WTC11 (cell line): ENCODE measurements at regions not wholly inside any gene's neighbourhood (a gene's known extent, or its start where the extent isn't known, plus 50 kb on each side); places are given as distances from the start of the nearest gene placed in this dataset.

ENCODE experiments used
- ATAC-seq: fragments of 200-7000 bp; cut with Tn5 transposase; 2 replicates; pipeline ENCODE4 v1.10.0; 2021; ENCODE audit warnings: mild to moderate bottlenecking, moderate library complexity
- CTCF ChIA-PET: fragments of 300-600 bp; sonication (Branson Sonifier 250); formaldehyde crosslinking; loops from one replicate; lab custom pipeline; 2021; ENCODE audit warnings: antibody characterized with exemption; lab: Charles Lee
- POLR2A ChIA-PET: fragments of 350-600 bp; sonication (Branson Sonifier 250); formaldehyde crosslinking; loops from one replicate; lab custom pipeline; 2021; ENCODE audit warnings: antibody characterized with exemption; lab: Charles Lee
- DNase-seq: peaks from one replicate; pipeline ENCODE4 v3.0.0; 2021; ENCODE audit warnings: low spot score
- H3K27ac Mint-ChIP-seq: 2 replicates; pipeline ENCODE4 v1.8.0; 2021; ENCODE audit warnings: mixed read lengths
- H3K27me3 Mint-ChIP-seq: 2 replicates; pipeline ENCODE4 v1.8.0; 2021; ENCODE audit warnings: low read depth, mild to moderate bottlenecking, moderate library complexity, mixed read lengths
- H3K36me3 Mint-ChIP-seq: 2 replicates; pipeline ENCODE4 v1.8.0; 2021; ENCODE audit warnings: mixed read lengths
- H3K4me1 Mint-ChIP-seq: 2 replicates; pipeline ENCODE4 v1.8.0; 2022; ENCODE audit warnings: mixed read lengths
- H3K4me3 Mint-ChIP-seq: 2 replicates; pipeline ENCODE4 v1.8.0; 2021; ENCODE audit warnings: mild to moderate bottlenecking, moderate library complexity, mixed read lengths
- H3K9me3 Mint-ChIP-seq: 2 replicates; pipeline ENCODE4 v1.8.0; 2021; ENCODE audit warnings: mixed read lengths
- CDX4 ChIP-seq: fragments of 250-450 bp; sonication (Bioruptor Pico); IDR thresholded peaks from 2 replicates; pipeline ENCODE4 v1.9.0; 2021; ENCODE audit warnings: moderate library complexity, mild to moderate bottlenecking, inconsistent platforms, borderline replicate concordance
- CREM ChIP-seq: sonication (generic); formaldehyde crosslinking; IDR thresholded peaks from 2 replicates; pipeline ENCODE4 v1.8.1; 2022; ENCODE audit warnings: mild to moderate bottlenecking, missing genetic modification reagents, moderate library complexity
- FOXP1 ChIP-seq: sonication (generic); formaldehyde crosslinking; IDR thresholded peaks from 2 replicates; pipeline ENCODE4 v1.8.0; 2022; ENCODE audit warnings: missing genetic modification reagents, mild to moderate bottlenecking, moderate library complexity, borderline replicate concordance
- MXD4 ChIP-seq: fragments of 250-450 bp; sonication (Bioruptor Pico); IDR thresholded peaks from 2 replicates; pipeline ENCODE4 v1.8.0; 2021; ENCODE audit warnings: mild to moderate bottlenecking, moderate library complexity, borderline replicate concordance
- NFE2L1 ChIP-seq: sonication (generic); formaldehyde crosslinking; IDR thresholded peaks from 2 replicates; pipeline ENCODE4 v1.8.1; 2023; ENCODE audit warnings: missing genetic modification reagents
- PRRX2 ChIP-seq: fragments of 250-450 bp; sonication (Bioruptor Pico); IDR thresholded peaks from 2 replicates; pipeline ENCODE4 v1.8.0; 2021; ENCODE audit warnings: mild to moderate bottlenecking
- TCF7 ChIP-seq: sonication (generic); formaldehyde crosslinking; IDR thresholded peaks from 2 replicates; pipeline ENCODE4 v1.8.0; 2022; ENCODE audit warnings: mild to moderate bottlenecking, low read depth, missing genetic modification reagents, moderate library complexity
- ZBTB21 ChIP-seq: sonication (generic); formaldehyde crosslinking; IDR thresholded peaks from 2 replicates; pipeline ENCODE4 v1.8.1; 2023; ENCODE audit warnings: mild to moderate bottlenecking, missing genetic modification reagents, borderline replicate concordance
- ZMAT4 ChIP-seq: fragments of 250-450 bp; sonication (Bioruptor Pico); IDR thresholded peaks from 2 replicates; pipeline ENCODE4 v1.9.0; 2021; ENCODE audit warnings: mild to moderate bottlenecking
- ZNF425 ChIP-seq: fragments of 250-450 bp; sonication (Bioruptor Pico); conservative IDR thresholded peaks from 2 replicates; pipeline ENCODE4 v1.9.0; 2021; ENCODE audit warnings: mild to moderate bottlenecking
- TF ChIP-seq, protein P1 (sequence below): sonication (generic); formaldehyde crosslinking; IDR thresholded peaks from 2 replicates; pipeline ENCODE4 v1.8.0; 2022; ENCODE audit warnings: mild to moderate bottlenecking, missing genetic modification reagents
- TF ChIP-seq, protein P2 (sequence below): fragments of 250-450 bp; sonication (Bioruptor Pico); IDR thresholded peaks from 2 replicates; pipeline ENCODE4 v2.1.2; 2022; ENCODE audit warnings: mild to moderate bottlenecking, moderate library complexity
- TF ChIP-seq, protein P3 (sequence below): sonication (generic); formaldehyde crosslinking; IDR thresholded peaks from 2 replicates; pipeline ENCODE4 v1.8.0; 2023; ENCODE audit warnings: missing genetic modification reagents, mild to moderate bottlenecking, borderline replicate concordance
- TF ChIP-seq, protein P4 (sequence below): sonication (generic); formaldehyde crosslinking; IDR thresholded peaks from 2 replicates; pipeline ENCODE4 v1.8.0; 2022; ENCODE audit warnings: mild to moderate bottlenecking, missing genetic modification reagents
- TF ChIP-seq, protein P5 (sequence below): fragments of 200-600 bp; IDR thresholded peaks from 2 replicates; pipeline ENCODE4 v1.8.0; 2022; ENCODE audit warnings: antibody characterized with exemption
- TF ChIP-seq, protein P6 (sequence below): sonication (generic); formaldehyde crosslinking; IDR thresholded peaks from 2 replicates; pipeline ENCODE4 v1.8.0; 2022; ENCODE audit warnings: mild to moderate bottlenecking, missing genetic modification reagents

GRCh38 chr1:195030793-195031192 lies 1577.4 kb downstream of the KCNT2 start:
- ATAC-seq (no peak), DNase-seq (no peak)
- ChIA-PET POLR2A (no interaction called here), CTCF (no interaction called here)
- Mint-ChIP-seq H3K9me3 (no peaks in the 10 kb centered on the region), H3K36me3 (no peaks in the 10 kb centered on the region), H3K27ac (no peak overlapping the region), H3K27me3 (no peaks in the 10 kb centered on the region), H3K4me3 (no peak overlapping the region), H3K4me1 (no peaks in the 10 kb centered on the region)
- TF ChIP-seq MXD4 (no peak), TCF7 (CRISPR knock-in tag) (no peak), ZMAT4 (no peak), CREM (CRISPR knock-in tag) (no peak), CDX4 (CRISPR knock-in tag) (no peak), FOXP1 (no peak)
- TF ChIP-seq, protein P1, sequence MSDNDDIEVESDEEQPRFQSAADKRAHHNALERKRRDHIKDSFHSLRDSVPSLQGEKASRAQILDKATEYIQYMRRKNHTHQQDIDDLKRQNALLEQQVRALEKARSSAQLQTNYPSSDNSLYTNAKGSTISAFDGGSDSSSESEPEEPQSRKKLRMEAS: no peak
- TF ChIP-seq, protein P2, sequence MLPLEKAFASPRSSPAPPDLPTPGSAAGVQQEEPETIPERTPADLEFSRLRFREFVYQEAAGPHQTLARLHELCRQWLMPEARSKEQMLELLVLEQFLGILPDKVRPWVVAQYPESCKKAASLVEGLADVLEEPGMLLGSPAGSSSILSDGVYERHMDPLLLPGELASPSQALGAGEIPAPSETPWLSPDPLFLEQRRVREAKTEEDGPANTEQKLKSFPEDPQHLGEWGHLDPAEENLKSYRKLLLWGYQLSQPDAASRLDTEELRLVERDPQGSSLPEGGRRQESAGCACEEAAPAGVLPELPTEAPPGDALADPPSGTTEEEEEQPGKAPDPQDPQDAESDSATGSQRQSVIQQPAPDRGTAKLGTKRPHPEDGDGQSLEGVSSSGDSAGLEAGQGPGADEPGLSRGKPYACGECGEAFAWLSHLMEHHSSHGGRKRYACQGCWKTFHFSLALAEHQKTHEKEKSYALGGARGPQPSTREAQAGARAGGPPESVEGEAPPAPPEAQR (CRISPR knock-in tag): no peak
- TF ChIP-seq, protein P3, sequence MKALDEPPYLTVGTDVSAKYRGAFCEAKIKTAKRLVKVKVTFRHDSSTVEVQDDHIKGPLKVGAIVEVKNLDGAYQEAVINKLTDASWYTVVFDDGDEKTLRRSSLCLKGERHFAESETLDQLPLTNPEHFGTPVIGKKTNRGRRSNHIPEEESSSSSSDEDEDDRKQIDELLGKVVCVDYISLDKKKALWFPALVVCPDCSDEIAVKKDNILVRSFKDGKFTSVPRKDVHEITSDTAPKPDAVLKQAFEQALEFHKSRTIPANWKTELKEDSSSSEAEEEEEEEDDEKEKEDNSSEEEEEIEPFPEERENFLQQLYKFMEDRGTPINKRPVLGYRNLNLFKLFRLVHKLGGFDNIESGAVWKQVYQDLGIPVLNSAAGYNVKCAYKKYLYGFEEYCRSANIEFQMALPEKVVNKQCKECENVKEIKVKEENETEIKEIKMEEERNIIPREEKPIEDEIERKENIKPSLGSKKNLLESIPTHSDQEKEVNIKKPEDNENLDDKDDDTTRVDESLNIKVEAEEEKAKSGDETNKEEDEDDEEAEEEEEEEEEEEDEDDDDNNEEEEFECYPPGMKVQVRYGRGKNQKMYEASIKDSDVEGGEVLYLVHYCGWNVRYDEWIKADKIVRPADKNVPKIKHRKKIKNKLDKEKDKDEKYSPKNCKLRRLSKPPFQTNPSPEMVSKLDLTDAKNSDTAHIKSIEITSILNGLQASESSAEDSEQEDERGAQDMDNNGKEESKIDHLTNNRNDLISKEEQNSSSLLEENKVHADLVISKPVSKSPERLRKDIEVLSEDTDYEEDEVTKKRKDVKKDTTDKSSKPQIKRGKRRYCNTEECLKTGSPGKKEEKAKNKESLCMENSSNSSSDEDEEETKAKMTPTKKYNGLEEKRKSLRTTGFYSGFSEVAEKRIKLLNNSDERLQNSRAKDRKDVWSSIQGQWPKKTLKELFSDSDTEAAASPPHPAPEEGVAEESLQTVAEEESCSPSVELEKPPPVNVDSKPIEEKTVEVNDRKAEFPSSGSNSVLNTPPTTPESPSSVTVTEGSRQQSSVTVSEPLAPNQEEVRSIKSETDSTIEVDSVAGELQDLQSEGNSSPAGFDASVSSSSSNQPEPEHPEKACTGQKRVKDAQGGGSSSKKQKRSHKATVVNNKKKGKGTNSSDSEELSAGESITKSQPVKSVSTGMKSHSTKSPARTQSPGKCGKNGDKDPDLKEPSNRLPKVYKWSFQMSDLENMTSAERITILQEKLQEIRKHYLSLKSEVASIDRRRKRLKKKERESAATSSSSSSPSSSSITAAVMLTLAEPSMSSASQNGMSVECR (CRISPR knock-in tag): no peak
- TF ChIP-seq, protein P4, sequence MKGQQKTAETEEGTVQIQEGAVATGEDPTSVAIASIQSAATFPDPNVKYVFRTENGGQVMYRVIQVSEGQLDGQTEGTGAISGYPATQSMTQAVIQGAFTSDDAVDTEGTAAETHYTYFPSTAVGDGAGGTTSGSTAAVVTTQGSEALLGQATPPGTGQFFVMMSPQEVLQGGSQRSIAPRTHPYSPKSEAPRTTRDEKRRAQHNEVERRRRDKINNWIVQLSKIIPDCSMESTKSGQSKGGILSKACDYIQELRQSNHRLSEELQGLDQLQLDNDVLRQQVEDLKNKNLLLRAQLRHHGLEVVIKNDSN (CRISPR knock-in tag): no peak

GRCh38 chr1:195026792-195027191 lies 1581.4 kb downstream of the KCNT2 start:
- H3K4me3 Mint-ChIP-seq: no peak overlapping the region
- H3K27me3 Mint-ChIP-seq: no peaks in the 10 kb centered on the region
- H3K4me1 Mint-ChIP-seq: peaks cover 2% of the 10 kb centered on the region
- ATAC-seq: no peak
- ChIA-PET CTCF (no interaction called here), POLR2A (no interaction called here)
- no peaks in the 10 kb centered on the region for H3K36me3 Mint-ChIP-seq
- TF ChIP-seq ZBTB21 (no peak), ZNF425 (CRISPR knock-in tag) (no peak), PRRX2 (CRISPR knock-in tag) (no peak), NFE2L1 (no peak)
- TF ChIP-seq, protein P5, sequence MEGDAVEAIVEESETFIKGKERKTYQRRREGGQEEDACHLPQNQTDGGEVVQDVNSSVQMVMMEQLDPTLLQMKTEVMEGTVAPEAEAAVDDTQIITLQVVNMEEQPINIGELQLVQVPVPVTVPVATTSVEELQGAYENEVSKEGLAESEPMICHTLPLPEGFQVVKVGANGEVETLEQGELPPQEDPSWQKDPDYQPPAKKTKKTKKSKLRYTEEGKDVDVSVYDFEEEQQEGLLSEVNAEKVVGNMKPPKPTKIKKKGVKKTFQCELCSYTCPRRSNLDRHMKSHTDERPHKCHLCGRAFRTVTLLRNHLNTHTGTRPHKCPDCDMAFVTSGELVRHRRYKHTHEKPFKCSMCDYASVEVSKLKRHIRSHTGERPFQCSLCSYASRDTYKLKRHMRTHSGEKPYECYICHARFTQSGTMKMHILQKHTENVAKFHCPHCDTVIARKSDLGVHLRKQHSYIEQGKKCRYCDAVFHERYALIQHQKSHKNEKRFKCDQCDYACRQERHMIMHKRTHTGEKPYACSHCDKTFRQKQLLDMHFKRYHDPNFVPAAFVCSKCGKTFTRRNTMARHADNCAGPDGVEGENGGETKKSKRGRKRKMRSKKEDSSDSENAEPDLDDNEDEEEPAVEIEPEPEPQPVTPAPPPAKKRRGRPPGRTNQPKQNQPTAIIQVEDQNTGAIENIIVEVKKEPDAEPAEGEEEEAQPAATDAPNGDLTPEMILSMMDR: no peak
- TF ChIP-seq, protein P6, sequence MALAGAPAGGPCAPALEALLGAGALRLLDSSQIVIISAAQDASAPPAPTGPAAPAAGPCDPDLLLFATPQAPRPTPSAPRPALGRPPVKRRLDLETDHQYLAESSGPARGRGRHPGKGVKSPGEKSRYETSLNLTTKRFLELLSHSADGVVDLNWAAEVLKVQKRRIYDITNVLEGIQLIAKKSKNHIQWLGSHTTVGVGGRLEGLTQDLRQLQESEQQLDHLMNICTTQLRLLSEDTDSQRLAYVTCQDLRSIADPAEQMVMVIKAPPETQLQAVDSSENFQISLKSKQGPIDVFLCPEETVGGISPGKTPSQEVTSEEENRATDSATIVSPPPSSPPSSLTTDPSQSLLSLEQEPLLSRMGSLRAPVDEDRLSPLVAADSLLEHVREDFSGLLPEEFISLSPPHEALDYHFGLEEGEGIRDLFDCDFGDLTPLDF (CRISPR knock-in tag): no peak
- no peak overlapping the region for H3K27ac Mint-ChIP-seq
- no peak for DNase-seq
- no peaks in the 10 kb centered on the region for H3K9me3 Mint-ChIP-seq
